ENCODE measurements at regions not wholly inside any gene's neighbourhood (a gene's known extent, or its start where the extent isn't known, plus 50 kb on each side); places are given as distances from the start of the nearest gene placed in this dataset.

GRCh38 chr2:60659026-60659425, 97.0 kb upstream of the PAPOLG start:
- TF ChIP-seq, protein P1, sequence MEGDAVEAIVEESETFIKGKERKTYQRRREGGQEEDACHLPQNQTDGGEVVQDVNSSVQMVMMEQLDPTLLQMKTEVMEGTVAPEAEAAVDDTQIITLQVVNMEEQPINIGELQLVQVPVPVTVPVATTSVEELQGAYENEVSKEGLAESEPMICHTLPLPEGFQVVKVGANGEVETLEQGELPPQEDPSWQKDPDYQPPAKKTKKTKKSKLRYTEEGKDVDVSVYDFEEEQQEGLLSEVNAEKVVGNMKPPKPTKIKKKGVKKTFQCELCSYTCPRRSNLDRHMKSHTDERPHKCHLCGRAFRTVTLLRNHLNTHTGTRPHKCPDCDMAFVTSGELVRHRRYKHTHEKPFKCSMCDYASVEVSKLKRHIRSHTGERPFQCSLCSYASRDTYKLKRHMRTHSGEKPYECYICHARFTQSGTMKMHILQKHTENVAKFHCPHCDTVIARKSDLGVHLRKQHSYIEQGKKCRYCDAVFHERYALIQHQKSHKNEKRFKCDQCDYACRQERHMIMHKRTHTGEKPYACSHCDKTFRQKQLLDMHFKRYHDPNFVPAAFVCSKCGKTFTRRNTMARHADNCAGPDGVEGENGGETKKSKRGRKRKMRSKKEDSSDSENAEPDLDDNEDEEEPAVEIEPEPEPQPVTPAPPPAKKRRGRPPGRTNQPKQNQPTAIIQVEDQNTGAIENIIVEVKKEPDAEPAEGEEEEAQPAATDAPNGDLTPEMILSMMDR (IDR thresholded peaks at IDR 0.05; ENCODE audit: poor library complexity) = no peak
- TF ChIP-seq EZH2 (IDR thresholded peaks at IDR 0.05; ENCODE audit: borderline replicate concordance) = no peak
